HG03159 (cell line): ENCODE measurements at regions not wholly inside any gene's neighbourhood (a gene's known extent, or its start where the extent isn't known, plus 50 kb on each side); places are given as distances from the start of the nearest gene placed in this dataset.

ENCODE experiments used
- ATAC-seq: cut with Tn5 transposase; IDR thresholded peaks from one replicate; pipeline ENCODE4 v1.9.1; 2021; ENCODE audit warnings: mild to moderate bottlenecking, moderate library complexity; ENCODE audit not compliant: unreplicated experiment

DNA sequence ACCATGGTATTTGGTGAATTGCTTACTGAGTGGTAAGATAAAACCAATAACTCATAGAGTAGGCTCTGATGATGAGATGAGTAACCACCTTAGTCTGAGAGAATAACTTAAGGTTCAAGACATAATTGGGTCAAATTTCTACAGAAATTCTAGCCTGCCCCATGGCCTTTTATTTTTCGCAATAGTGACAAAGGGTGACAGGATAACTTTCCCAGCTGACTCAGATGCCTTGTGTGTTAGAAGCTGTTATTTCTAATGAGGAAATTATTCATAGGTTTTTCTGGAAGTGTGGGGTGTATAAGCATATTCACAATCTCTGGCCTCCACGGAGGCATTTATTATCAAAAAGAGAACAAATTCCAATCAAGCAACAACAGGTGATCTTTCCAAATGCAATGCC lies 159.0 kb downstream of the NUP35 start:
- ATAC-seq, result no peak

DNA sequence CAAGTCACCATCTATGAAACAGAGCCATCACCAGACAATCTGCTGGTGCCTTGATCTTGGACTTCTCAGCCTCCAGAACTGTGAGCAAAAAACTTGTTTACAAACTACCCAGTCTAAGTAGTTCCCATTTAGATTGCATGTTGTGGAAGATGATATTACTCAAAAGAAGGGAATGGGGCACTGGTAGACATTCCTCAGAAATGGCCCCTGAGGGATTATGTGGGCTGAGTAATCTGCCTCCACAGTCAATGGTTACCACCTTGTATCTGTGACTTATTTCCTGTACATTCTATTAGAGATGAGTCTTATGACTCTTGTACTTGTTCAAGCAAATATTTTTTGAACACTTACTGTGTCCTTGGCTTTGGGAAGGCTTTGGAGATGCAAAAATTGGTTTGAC lies 160.4 kb downstream of the NUP35 start:
- no peak for ATAC-seq

DNA sequence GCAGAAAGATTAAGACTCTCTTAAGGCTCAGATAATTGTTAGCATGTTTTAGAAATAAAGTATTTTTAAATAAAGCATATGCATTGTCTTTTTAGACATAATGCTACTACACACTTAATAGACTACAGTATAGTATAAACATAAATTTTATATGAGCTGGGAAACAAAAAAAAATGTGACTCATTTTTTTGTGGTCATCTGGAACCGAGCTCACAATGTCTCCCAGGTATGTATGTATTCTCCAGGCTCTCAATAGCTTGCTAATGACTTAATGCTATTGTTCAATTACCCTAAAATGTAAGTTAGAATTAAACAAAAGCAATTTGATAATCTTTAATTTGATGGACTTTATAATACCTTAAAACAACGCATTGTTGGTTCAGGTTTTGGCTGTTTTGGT lies 167.2 kb downstream of the NUP35 start:
- no peak for ATAC-seq

DNA sequence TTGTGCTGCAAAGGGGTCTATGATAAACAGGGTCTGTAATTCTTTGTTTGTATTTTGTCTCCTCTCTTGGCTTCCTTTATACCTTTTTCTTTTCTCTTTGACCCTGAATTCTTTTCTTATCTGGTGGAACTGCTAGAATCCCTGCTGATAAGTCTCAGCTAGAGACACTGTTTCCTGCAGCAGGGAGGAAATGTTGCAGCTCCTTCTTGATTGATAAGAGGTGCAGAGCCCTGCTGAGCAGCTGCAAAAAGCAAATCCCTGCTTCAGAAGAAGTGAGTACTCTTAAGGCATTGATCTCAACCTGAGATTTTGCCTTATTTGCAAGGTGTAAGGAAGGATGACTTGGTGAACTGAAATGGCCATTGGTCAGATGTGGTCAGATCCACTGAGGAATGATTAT lies 167.8 kb downstream of the NUP35 start:
- ATAC-seq, result no peak

DNA sequence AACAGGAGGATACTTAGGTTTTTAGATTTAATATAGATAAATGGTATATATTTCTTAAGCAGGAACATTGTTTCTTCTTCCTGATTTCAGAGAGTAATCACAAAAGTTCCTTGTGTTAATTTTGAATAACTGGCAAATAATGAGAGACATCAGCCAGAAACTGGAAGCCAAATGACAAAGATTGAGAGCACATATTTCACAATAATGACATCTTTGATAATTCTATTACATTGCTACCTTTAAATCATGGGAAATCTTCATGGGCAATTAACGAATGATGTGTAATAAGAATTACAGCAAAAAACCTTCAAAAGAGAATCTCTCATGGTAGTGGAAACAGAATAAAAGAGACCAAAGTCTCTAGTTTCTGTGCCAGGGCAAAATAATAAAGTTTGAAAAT lies 215.1 kb downstream of the NUP35 start:
- ATAC-seq, result no peak

DNA sequence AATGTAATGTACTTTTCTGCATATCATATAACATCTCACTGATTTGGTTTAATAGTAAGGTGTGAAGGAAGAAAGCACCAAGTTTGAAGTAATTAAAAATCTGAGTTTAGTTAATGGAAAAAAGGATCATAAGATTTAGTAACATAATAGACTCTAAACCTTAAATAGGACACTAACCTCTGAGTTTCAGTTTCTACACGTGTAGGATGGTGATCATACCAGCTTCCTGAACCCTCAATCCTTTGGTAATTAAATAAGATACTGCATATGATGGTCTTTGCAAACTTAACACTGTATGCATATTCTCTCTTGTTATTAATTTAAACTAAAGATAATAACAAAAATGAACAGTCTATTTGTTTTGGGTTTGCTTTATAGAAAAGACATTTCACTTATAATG lies 216.8 kb downstream of the NUP35 start:
- no peak for ATAC-seq

DNA sequence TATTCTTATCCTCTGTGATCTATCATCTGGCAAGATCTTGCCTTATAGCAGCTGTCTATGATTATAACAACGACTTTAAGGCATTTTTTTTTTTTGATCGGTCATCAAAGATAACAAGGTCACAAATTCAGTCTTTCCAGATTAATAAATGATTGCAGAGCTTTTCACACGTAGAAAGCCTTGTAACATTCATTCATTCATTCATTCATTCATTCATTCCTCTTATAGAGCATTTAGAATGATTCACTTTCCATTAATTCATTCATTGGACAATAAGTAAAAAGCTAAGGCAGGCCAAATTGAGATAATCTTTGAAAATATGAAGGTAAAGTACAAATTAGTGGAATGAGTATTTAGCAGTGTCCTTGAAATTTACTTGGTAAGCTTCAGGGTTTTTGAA lies 223.7 kb downstream of the NUP35 start:
- peak; percentile 23 for ATAC-seq

DNA sequence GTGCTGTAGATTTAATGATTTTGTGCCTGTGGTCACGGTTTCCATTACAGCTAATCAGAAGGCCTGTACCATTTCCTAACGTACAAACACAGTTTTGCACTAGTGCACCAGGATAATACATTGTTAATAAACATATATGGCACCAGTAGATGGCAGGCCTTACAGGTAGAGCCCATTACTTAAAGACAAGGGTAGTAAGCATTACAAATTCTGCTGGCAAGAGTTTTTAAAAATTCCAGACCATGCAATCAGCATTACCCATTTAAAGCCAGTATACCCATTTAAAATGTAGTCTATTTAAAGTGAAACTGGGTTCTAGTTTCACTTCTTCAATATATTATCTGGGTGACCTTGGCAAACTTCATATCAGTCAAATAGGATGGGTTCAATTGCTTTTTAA lies 224.2 kb downstream of the NUP35 start:
- ATAC-seq, result peak; percentile 69

DNA sequence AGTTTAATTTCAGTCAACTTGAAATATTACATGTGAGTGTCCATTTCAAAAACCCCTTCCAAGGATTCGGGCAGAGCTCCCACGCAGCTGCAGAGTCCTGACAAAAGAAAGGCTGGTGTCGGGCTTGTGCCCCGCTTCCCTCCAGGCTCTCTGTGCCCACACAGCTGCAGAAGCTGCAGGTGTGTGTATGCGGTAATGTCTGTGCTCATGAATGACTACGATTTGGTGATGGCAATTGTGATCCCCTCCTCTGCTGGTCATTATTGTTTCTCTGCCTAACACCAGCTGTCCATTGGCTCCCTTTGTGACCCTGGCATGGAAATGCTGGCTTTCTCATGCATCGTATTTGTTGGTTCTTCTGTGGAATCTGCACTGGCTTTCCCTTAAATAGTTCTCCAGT lies 224.8 kb downstream of the NUP35 start:
- peak; percentile 29 for ATAC-seq

DNA sequence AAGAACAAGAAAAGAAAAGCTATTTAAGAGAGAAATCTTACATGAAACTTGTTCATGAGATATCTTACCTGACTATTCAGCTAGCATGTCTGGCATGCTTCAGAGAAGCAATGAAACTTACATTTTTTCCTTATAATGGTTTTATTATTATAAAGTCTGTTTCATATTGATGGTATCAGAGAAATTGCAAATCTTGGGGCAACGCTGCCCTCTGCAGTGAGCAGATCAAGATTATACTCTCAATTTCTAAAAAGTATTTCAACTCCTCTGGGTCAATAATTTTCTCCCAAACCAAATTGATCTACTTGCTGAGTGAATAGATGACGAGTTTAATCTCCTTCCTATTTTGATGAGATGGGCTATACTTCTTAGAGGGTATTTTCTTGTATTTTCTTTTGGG lies 235.6 kb downstream of the NUP35 start:
- no peak for ATAC-seq

DNA sequence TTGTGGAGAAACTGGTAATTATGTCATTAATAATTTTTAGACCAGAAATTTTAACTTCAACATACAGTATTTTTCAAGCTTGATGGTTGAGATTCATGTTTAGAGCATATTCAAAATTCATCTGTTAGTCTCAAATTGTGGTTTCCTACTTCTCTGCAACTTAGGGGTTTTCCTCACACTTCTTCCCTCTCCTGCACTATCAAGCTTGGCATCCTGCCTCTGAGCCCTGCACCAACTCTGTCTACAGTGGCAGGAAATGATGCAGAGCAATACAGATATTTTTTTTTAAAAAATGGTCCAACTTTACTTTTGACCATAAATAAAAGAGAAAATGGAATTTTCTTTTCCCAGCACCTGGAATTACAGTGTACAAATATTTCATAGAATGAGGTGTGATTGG lies 247.3 kb downstream of the NUP35 start:
- ATAC-seq, result no peak

DNA sequence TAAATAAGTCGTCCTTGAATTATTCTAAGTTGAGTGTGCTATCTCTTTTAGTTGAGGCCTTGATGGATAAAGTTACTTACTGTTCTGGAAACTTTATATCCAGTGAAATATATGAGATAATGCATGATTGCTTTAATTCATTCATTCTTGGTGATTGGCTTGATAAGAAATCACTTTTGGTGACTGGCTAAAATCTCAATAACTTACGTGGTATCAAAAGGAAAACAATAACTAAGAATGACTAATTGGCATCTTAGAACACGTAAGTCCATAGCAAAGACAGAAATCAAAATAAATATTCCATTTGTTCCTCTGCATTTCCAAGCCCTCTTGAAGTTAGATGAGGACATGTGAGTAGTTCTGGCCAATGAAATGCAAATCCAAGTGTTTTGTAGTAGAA lies 251.6 kb downstream of the NUP35 start:
- no peak for ATAC-seq

DNA sequence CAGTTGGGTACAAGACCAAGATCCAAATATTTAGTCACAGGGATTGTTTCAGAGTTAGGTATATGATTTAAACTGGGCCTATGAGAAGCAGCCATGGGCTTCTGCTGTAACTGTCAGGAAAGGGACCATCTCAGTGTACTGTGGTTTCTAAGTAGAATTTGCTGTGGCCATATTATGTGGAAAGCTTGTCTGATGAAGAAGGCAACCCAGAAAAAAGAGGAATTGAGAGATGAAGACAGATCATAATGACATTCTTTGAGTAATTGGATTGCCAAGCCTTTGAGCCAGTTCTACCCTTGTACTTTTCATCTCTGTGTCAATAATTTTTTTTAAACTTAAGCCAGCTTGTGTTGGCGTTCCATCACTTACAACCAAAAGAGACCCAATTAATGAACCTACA lies 259.6 kb downstream of the NUP35 start:
- ATAC-seq, result peak; percentile 64

DNA sequence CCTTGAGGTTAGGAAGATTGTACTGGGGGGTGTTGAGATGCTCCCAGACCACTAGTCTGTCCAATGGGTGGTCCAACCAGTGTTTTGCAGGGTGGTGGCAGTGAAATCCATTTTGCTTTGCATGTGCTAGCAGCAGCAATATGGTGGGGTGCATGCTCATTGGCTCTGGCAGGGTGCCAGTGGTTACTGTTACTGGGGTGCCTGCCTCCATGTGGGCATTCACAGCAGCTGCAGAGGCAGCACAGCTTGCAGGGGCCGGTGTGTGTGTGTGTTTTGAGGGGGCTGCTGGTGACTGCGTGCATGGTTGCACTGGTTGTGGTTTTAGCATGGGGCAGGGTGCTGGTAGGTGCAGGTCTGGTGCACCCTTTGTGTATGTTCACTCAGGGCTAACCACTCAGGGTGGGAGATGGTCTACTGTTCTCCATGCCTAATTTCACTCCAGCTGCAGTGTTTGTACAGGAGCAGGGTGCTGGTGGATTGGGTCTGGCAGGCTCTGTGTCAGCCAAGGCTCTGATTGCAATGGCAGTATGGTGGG lies 265.4 kb downstream of the NUP35 start:
- no peak for ATAC-seq

DNA sequence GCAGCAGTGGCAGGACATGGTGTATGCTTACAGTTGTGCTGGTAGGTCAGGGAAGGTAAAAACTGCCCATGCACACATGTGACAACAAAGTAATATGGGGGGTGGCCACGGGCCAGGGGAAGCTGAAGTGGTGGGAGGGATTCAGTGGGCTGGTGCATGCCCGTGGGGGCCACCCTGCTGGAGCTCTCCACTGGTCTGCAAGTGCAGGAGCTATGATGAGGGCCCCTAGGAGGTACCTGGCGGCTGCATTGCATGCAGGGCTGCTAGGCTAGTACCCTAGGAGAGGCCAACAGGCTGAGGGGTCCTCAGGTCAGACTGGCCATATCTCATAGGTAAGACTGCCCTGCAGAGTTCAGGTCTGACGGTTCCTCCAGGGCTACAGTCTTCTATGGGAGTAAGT lies 265.9 kb downstream of the NUP35 start:
- no peak for ATAC-seq

DNA sequence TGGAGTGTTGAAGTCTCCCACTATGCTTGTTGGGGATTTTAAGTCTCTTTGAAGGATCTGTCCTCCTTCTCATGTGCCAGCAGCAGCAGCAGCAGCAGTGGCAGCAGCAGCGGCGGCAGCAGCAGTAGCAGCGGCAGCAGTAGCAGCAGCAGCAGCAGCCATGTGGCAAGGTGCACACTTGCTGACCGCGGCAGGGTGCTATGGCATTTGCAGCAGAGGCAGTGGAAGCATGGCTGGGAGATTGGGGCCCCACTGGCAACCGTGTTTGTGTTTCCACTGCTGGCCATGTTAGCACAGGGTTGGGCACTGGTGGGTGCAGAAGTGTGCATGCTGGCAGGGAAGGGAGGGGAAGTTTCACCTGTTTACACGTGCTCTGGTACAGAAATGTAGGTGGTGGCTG lies 280.1 kb downstream of the NUP35 start:
- no peak for ATAC-seq

DNA sequence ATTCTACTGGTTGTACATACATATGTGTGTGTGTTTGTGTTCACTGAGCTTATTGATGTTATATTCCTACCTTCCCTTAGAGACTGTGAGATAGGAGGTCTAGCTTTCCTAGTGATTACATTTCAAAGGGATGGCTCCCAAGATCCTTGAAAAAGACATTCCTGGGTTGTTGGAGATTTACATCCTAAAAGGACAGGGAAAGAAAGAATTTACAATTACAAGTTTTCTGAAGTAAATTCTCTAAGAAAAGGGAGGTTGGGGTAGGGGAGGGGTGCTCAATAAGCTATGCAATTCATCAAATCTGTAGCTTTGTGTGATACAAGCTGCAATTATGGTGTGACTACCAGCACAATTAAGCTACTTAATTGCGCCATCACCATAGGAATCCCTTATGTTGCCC lies 284.3 kb downstream of the NUP35 start:
- no peak for ATAC-seq

DNA sequence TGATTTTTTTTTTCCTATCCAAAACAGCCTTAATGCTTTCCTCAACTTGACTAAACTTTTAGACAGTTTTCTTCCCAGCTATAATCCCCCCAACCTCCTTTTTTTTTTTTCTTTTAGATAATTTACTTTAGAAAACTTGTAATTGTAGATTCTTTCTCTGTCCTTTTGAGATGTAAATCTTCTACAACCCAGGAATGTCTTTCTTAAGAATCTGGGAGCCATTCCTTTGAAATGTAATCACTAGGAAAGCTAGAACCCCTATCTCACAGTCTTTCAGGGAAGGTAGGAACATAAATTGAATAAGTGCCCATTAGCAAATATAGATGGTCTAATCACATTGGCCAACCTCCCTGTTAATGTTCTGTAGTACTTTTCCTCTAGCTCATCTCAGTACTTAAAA lies 285.4 kb downstream of the NUP35 start:
- ATAC-seq, result no peak

DNA sequence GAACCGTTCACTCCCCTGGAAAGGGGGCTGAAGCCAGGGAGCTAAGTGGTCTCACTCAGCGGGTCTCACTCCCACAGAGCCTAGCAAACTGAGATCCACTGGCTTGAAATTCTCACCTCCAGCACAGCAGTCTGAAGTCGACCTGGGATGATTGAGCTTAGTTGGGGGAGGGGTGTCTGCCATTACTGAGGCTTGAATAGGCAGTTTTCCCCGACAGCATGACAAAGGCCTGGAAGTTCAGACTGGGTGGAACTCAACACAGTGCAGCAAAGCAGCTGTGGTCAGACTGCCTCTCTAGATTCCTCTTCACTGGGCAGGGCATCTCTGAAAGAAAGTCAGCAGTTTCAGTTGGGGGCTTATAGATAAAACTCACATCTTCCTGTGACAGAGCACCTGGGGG lies 292.5 kb downstream of the NUP35 start:
- ATAC-seq, result no peak

DNA sequence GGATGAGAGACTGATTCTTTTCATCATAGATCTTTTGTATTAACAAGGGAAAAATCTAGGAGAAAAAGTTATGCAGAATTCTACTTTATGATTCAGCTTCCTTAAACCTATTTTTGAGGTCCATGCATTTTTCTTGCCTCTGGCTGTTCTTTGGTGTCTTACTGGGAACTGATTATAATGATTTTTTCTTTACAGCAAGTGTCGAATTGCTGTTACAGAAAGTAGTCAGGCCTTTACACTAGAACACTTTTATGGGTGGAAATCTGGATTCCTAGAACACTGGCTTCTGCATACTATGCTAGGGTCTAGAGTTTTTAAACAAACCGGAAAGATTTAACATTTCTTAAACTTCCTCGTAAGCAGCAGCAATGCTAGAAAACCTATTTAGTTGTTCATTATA lies 302.6 kb downstream of the NUP35 start:
- ATAC-seq, result no peak

DNA sequence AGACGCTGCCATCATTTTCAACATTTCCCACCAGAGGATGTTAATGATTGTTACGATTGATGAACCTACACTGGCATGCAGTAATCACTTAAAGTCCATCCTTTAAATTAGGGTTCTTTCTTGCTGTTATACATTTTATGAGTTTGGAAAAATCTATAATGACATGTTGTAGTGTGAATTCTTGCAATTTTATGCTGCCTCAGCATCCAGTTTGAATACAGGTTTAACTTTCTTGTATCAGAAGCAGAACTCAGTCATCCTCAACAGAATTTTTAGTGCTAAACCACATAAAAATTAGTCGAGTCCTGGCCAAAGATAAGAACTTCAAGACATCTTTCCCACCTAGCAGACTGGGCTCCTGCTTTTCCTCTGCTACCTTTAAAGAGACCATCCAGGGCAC lies 303.3 kb downstream of the NUP35 start:
- ATAC-seq, result no peak

DNA sequence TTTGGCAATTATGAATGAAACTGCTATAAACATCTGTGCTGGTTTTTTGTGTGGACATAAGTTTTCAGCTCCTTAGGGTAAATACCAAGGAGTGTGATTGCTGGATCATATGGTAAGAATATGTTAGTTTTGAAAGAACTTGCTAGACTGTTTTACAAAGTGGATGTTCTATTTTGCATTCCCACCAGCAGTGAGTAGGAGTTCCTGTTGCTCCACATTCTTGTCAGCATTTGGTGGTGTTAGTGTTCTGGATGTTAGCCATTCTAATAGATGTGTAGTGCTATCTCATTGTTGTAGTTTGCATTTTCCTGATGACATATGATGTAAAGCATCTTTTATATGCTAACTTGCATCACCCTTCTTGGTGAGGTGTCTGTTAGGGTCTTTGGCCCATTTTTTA lies 304.6 kb downstream of the NUP35 start:
- no peak for ATAC-seq

DNA sequence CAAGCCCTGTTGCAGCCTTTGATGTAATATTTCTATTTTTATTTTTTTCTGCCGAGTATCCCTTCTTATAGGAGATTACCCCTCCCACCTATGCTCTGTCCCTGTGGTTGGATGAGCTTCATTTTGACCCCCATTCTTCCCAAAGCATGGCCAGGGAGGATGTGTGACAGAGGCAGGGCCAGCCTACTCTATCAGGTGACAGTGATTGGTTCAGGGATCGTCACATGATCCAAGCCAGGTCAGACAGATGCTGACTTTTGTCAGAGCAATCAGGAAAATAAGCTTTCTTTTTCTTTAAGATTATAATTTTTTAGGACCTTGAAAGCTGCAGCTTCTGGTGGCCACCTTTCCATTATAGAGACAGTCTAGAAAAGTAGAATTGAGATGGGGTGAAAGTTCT lies 314.3 kb downstream of the NUP35 start:
- no peak for ATAC-seq

DNA sequence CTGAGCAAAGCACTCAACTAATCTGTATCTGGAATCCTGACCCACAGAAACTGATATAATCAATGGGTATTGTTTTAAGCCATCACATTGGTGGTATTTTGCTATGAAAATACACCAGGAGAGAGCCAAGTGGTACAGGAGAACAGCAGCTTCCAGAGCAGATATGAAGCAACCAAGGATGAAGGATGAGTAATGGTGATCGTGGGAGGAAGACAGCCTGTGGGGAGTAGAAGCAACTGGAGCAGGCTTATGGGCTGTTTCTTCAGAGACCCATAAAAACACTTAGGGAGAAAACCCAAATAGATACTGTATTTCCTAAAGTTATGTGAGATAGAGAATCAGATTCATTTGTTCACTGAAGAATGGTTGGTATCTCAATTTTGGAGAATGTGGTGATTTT lies 330.8 kb downstream of the NUP35 start:
- no peak for ATAC-seq
